ENCODE measurements at regions not wholly inside any gene's neighbourhood (a gene's known extent, or its start where the extent isn't known, plus 50 kb on each side); places are given as distances from the start of the nearest gene placed in this dataset.

GRCh38 chr13:79684371-79684770 lies 203.4 kb downstream of the NDFIP2 start:
- Histone ChIP-seq H4K5ac (ENCODE audit: insufficient read length, low read depth, low read length) (no peak overlapping the region), H4K20me1 (ENCODE audit: control insufficient read depth, insufficient read depth, insufficient read length) (no peaks in the 10 kb centered on the region), H3K9ac (ENCODE audit: extremely low read depth, insufficient read length, low read length) (no peak overlapping the region), H3K18ac (ENCODE audit: insufficient read length, low read depth, low read length) (no peak overlapping the region), H3K56ac (ENCODE audit: insufficient read length, low read depth, low read length) (no peak overlapping the region), H3K23me2 (ENCODE audit: insufficient read length, low read depth, low read length, poor library complexity, severe bottlenecking) (no peaks in the 10 kb centered on the region), H3K4me2 (ENCODE audit: insufficient read depth, insufficient read length, low read length) (no peak overlapping the region), H3K23ac (ENCODE audit: insufficient read length, low read depth, low read length) (no peak overlapping the region), H3K4me1 (ENCODE audit: insufficient read depth, low read length) (no peaks in the 10 kb centered on the region), H2BK5ac (ENCODE audit: insufficient read length, low read length) (no peak overlapping the region), H3K4ac (ENCODE audit: low read depth, low read length) (no peak overlapping the region), H2AK5ac (ENCODE audit: insufficient read length, low read length) (no peak overlapping the region), H2BK20ac (ENCODE audit: low read depth, low read length, poor library complexity, severe bottlenecking) (no peak overlapping the region), H3K79me2 (ENCODE audit: insufficient read depth, low read length) (no peaks in the 10 kb centered on the region), H2BK12ac (ENCODE audit: insufficient read length, low read depth, low read length) (no peak overlapping the region), H2BK120ac (ENCODE audit: low read depth, low read length, poor library complexity, severe bottlenecking) (no peak overlapping the region), H4K91ac (ENCODE audit: insufficient read length, low read depth, low read length) (no peak overlapping the region), H3K9me3 (ENCODE audit: control insufficient read depth, low read depth, low read length) (no peaks in the 10 kb centered on the region), H4K8ac (replicated peaks; ENCODE audit: insufficient read length, low read depth, low read length) (no peak overlapping the region), H3K27me3 (ENCODE audit: insufficient read depth, low read length) (no peaks in the 10 kb centered on the region), H2BK15ac (ENCODE audit: low read depth, low read length) (no peak overlapping the region), H2AFZ (ENCODE audit: low read length) (no peak overlapping the region), H3K79me1 (ENCODE audit: insufficient read depth, low read depth, low read length, poor library complexity, severe bottlenecking) (no peaks in the 10 kb centered on the region), H3K14ac (ENCODE audit: insufficient read depth, low read length) (no peak overlapping the region), H3T11ph (ENCODE audit: low read length) (no peak overlapping the region), H3K27ac (ENCODE audit: insufficient read length, low read depth, low read length) (no peak overlapping the region)
- no peak overlapping the region for H3K27ac Mint-ChIP-seq
- no peaks in the 10 kb centered on the region for H3K27me3 Mint-ChIP-seq (ENCODE audit: low read depth)
- H3K4me1 Mint-ChIP-seq: peaks cover 6% of the 10 kb centered on the region in 2 experiments; a peak in 3 of 4 replicates
- peaks cover 0 to 5% (median 3%) of the 10 kb centered on the region in 3 experiments; a peak in 3 of 7 replicates for H3K36me3 Mint-ChIP-seq (ENCODE audit: insufficient read depth in 1 of 3, low read depth in 3 of 3)
- WGBS (ENCODE audit: extremely low coverage, insufficient read length, low lambda C conversion rate): no CpG with 5 or more reads among the region's 3 CpGs
- DNase-seq: no peak
- H3K9me3 Mint-ChIP-seq: peaks cover 0 to 1% of the 10 kb centered on the region in 2 experiments; a peak in 2 of 5 replicates
- no peak for TF ChIP-seq CTCF (conservative IDR thresholded peaks at IDR 0.05)
- H3K4me3 Mint-ChIP-seq: no peak overlapping the region
